Small intestine (tissue), 7 donors: ENCODE measurements at regions not wholly inside any gene's neighbourhood (a gene's known extent, or its start where the extent isn't known, plus 50 kb on each side); places are given as distances from the start of the nearest gene placed in this dataset.

Source experiments
- DNase-seq, 2 donors: peaks; one replicate each; pipeline versions ENCODE4 v3.0.0 to v3.0.0-alpha.2; 2013
- FAIRE-seq: peaks from 2 replicates; lab custom pipeline; 2012; peaks lifted over from hg19 to GRCh38; lab: Jason Lieb, UNC
- H3K27ac ChIP-seq, 3 donors: one replicate each; pipeline ENCODE4 v1.5.1; 2013; ENCODE audit warnings: low read length in 2 of 3, mild to moderate bottlenecking in 2 of 3, control low read depth in 1 of 3, inconsistent platforms in 1 of 3, low read depth in 1 of 3, moderate library complexity in 1 of 3
- H3K27me3 ChIP-seq, 3 donors: one replicate each; pipeline ENCODE4 v1.6.1; 2013; ENCODE audit warnings: low read length in 3 of 3, inconsistent platforms in 1 of 3; ENCODE audit not compliant: control insufficient read depth in 3 of 3, insufficient read depth in 3 of 3
- H3K36me3 ChIP-seq, 3 donors: one replicate each; pipeline ENCODE4 v1.6.1; 2013; ENCODE audit warnings: low read length in 3 of 3, inconsistent platforms in 1 of 3, low read depth in 1 of 3, mild to moderate bottlenecking in 1 of 3, moderate library complexity in 1 of 3; ENCODE audit not compliant: control insufficient read depth in 3 of 3, insufficient read depth in 2 of 3
- H3K4me1 ChIP-seq, 3 donors: one replicate each; pipeline ENCODE4 v1.6.1; 2013; ENCODE audit warnings: low read length in 2 of 3, inconsistent platforms in 1 of 3, low read depth in 1 of 3, mild to moderate bottlenecking in 1 of 3, moderate library complexity in 1 of 3; ENCODE audit not compliant: control insufficient read depth in 3 of 3, insufficient read depth in 2 of 3
- H3K4me3 ChIP-seq, 3 donors: one replicate each; pipeline ENCODE4 v1.5.1; 2013; ENCODE audit warnings: low read length in 3 of 3, control low read depth in 1 of 3, inconsistent platforms in 1 of 3, low read depth in 1 of 3, mild to moderate bottlenecking in 1 of 3, moderate library complexity in 1 of 3
- H3K9me3 ChIP-seq, 2 donors: one replicate each; pipeline ENCODE4 v1.6.1; 2013; ENCODE audit warnings: low read depth in 1 of 2, low read length in 1 of 2; ENCODE audit not compliant: control insufficient read depth in 2 of 2, insufficient read depth in 1 of 2
- WGBS, 3 donors: extraction: QIAGEN DNeasy Blood & Tissue Kit; methylation state at CpG; one replicate each; pipeline ENCODE4 v1.1.7; 2013; 5-methylcytosine and 5-hydroxymethylcytosine counted together
- donor health status: healthy with polysubstance abuse.
- donor health status: control.
- donor health status: control.
- donor health status: Bipolar disorder and iron deficiency.
- donor health status: healthy.

DNA sequence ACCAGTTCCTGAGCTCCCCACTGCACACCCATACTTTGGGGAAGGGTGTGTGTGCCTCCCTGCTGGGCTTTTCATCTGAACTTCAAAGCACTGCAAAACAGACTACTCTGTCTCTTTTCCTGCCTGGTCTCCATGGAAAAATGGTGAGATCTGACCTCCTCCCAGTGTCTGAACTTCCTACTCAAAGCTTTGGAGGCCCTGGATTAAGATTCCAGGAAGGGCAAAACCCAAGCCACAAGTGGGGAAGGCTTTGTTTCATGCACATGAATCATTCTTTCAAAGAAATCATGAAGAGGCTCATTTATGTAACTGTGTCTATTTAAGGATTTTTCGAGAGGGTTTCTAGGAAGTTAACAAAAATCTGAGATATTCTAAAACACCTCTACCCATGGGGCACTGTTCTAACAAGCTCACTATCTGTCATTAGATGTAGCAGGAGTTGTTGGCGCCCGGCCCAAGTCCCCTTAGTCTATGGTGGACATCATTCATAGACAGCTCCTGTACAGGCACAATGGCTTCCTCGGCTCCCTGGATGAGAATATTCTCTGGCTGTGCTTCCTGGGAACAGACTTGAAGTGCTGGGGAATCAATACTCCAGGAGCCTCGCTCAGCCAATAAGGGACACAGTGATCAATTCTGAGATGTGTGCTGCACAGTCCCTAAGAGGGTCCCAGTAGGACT is 224.0 kb downstream of the KTN1 start:
- DNase-seq = no peak
- no peaks in the 10 kb centered on the region for H3K27me3 ChIP-seq
- H3K36me3 ChIP-seq = no peaks in the 10 kb centered on the region
- peak overlapping the region; percentile 57 to 79 (median 58) for H3K27ac ChIP-seq
- WGBS, 3 donors = 87 to 93% (median 90%) methylated on average over 5 of the region's 5 CpGs
- H3K9me3 ChIP-seq = peaks cover 0 to 14% of the 10 kb centered on the region in 2 donors
- H3K4me3 ChIP-seq = no peak overlapping the region
- H3K4me1 ChIP-seq = peaks cover 15 to 65% (median 17%) of the 10 kb centered on the region in 3 donors
- FAIRE-seq = no peak

DNA sequence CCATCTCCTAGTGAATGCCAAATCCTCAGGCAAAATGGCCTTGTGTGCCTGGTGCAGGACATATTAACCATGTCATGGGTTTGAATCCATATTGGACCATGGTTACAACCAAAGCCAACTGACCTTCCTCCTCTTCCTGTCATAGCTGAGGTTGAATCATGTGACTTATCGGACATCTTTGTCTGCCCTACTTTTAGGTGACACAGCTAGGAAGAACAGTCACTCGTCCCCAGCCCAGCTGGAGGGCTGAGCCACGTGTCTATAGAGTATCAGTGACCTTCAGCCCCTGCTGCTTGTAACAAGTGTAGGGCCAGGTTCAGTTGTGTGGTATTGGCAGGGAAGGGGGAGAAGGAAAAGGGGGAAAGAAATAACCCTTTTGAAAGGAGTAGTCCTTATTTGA is 225.2 kb downstream of the KTN1 start:
- Histone ChIP-seq H3K27ac (peak overlapping the region; percentile 59 to 99 (median 68)), H3K9me3 (peaks cover 0 to 14% of the 10 kb centered on the region in 2 donors), H3K36me3 (no peaks in the 10 kb centered on the region), H3K4me3 (no peak overlapping the region), H3K4me1 (peaks cover 15 to 56% (median 17%) of the 10 kb centered on the region in 3 donors), H3K27me3 (no peaks in the 10 kb centered on the region)
- DNase-seq = peak; percentile 81 to 89
- WGBS, 3 donors = 16 to 53% (median 23%) methylated on average over 3 of the region's 3 CpGs
- FAIRE-seq = no peak

DNA sequence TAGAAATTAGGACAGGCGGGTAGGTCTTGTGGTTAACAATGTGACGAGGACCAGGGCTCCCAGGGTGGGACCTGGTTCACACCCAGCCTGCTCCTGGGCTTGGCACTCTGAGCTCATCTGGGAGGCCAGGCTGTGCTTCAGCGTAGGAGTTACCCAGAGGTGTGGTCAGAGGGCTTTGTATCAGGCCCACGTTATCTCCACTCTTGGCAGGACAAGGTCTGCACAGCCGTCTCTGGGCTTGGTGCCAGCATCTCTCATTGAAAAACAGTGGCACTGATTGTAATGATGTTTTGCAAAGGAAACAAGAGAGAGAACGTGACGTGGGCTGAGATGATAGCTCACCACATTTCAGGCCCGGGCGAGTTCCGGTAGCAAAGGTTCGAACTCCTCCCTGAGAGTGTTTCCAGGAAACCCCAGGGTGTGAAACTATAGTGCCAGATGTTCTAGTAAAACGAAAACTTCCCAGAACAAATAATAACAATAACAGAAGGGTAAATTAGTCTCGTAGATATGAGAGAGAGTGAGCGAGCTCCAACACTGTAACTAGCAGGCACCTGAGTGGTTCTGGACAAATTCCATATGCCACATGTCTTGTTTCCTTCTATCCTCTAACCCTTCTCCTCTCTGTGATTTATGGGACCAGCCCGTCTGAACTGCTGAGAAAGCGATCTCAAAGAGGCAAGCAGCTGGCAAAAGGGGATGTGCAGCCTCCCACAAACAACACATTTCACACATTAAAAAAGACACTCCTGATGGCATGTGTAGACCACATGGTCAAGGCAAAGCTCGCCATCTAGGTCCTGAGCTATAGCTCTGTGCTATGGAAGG is 227.3 kb downstream of the KTN1 start:
- peaks cover 15 to 56% (median 17%) of the 10 kb centered on the region in 3 donors for H3K4me1 ChIP-seq
- WGBS, 3 donors = 6 to 18% (median 17%) methylated on average over 17 of the region's 17 CpGs
- H3K9me3 ChIP-seq = peaks cover 0 to 10% of the 10 kb centered on the region in 2 donors
- H3K36me3 ChIP-seq = no peaks in the 10 kb centered on the region
- no peak overlapping the region for H3K4me3 ChIP-seq
- DNase-seq = peak; percentile 97 to 100
- H3K27ac ChIP-seq = peak overlapping the region; percentile 92 to 99 (median 99)
- peak; percentile 65 for FAIRE-seq
- no peaks in the 10 kb centered on the region for H3K27me3 ChIP-seq

DNA sequence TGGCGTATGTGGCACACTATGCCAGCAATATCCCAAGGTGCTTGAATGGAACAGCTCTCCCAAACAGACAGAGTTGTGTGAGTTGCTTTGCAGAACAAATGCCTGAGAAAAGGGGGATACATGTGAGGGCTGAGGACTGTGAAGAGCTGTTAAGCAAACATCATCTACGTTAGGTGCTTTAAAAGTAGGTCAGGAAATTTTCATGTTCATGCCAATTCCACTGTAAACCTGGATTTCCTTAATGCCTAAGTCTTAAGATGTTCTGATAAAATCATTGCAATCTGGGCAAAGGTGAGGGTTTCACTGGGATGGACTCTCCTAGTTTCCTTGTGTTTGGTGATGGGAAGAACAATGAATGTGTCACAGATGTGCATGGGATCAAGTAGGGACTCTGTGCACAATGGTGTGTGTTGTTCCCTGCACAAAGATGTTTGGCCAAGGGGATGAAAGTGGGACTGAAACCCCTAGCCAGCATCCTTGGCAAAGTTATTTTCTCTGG is 227.9 kb downstream of the KTN1 start:
- FAIRE-seq = no peak

DNA sequence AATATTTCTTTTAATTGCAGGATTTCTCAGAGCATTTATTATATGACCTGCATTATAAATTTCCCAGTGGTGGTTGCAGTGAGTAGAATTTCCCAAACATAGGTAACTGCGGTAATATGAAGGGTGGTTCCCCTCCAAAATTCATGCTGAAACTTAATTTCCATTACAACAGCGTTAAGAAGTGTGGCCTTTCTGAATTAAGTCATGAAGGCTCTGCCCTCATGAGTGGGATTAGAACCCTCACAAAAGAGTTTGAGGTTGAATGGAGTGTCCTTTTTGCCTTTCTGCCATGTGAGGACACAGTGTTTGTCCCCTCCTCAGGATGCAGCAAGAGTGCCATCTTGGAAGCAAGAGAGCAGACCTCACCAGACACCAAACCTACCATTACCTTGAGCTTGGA is 233.6 kb downstream of the KTN1 start:
- FAIRE-seq = no peak
- Histone ChIP-seq H3K9me3 (peaks cover 0 to 13% of the 10 kb centered on the region in 2 donors), H3K36me3 (no peaks in the 10 kb centered on the region), H3K4me3 (no peak overlapping the region), H3K4me1 (no peaks in the 10 kb centered on the region), H3K27me3 (no peaks in the 10 kb centered on the region), H3K27ac (no peak overlapping the region)
- no peak for DNase-seq
- 88 to 94% (median 89%) methylated on average over 2 of the region's 2 CpGs for WGBS, 3 donors

More for the DNA sequence above, 227.9 kb downstream of the KTN1 start:
- peak; percentile 75 to 92 for DNase-seq
- H3K4me1 ChIP-seq = peaks cover 12 to 54% (median 15%) of the 10 kb centered on the region in 3 donors
- peak overlapping the region; percentile 92 to 99 (median 95) for H3K27ac ChIP-seq
- no peak overlapping the region for H3K4me3 ChIP-seq
- H3K9me3 ChIP-seq = peaks cover 0 to 8% of the 10 kb centered on the region in 2 donors
- no peaks in the 10 kb centered on the region for H3K36me3 ChIP-seq
- WGBS, 3 donors = 21 to 50% (median 49%) methylated on average over 2 of the region's 2 CpGs
- no peaks in the 10 kb centered on the region for H3K27me3 ChIP-seq

DNA sequence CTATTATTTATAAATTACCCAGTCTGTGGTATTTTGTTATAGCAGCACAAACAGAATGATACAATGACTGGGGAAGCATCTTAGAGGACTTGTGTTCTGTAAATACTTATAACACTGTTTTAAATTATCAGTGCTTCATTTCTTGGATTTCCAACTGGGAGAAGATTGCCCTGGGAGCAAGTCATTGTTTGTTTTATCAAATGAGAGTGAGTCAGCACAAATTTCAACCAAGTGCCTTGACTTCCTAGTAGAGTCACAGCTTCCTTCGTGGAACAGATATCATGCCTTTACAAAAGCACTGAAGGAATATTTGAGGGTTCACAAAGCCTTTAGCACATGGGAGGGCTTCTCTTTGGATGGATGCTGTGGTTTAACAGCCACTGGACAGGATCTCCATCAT is 234.1 kb downstream of the KTN1 start:
- DNase-seq = no peak
- 47 to 75% (median 60%) methylated on average over 1 of the region's 1 CpG for WGBS, 3 donors
- Histone ChIP-seq H3K4me1 (no peaks in the 10 kb centered on the region), H3K36me3 (no peaks in the 10 kb centered on the region), H3K9me3 (peaks cover 0 to 17% of the 10 kb centered on the region in 2 donors), H3K27ac (no peak overlapping the region), H3K27me3 (no peaks in the 10 kb centered on the region), H3K4me3 (no peak overlapping the region)
- no peak for FAIRE-seq

DNA sequence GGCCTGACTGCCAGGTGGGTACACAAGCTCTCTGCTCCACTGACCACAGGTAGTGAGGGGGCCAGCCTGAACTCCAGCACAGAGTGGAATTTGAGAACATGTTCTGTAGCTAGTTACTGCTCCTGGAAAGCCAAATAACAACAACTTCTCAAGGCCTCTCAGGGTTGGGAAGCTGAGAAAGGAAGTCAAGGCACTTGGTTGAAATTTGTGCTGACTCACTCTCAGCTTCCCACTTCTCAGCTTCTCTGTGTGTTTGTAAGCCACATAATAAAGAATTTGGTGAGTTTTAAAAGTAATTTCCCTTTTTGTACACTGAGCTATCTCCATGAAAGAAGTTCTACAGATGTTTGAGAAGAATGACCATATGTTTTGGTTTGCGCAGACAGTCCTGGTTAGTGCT is 234.9 kb downstream of the KTN1 start:
- Histone ChIP-seq H3K27ac (no peak overlapping the region), H3K4me1 (peaks cover 0 to 2% (median 0%) of the 10 kb centered on the region in 3 donors), H3K4me3 (no peak overlapping the region), H3K27me3 (no peaks in the 10 kb centered on the region), H3K36me3 (no peaks in the 10 kb centered on the region), H3K9me3 (peaks cover 0 to 21% of the 10 kb centered on the region in 2 donors)
- DNase-seq (no peak), FAIRE-seq (no peak)
- 93 to 96% (median 96%) methylated on average over 1 of the region's 1 CpG for WGBS, 3 donors

DNA sequence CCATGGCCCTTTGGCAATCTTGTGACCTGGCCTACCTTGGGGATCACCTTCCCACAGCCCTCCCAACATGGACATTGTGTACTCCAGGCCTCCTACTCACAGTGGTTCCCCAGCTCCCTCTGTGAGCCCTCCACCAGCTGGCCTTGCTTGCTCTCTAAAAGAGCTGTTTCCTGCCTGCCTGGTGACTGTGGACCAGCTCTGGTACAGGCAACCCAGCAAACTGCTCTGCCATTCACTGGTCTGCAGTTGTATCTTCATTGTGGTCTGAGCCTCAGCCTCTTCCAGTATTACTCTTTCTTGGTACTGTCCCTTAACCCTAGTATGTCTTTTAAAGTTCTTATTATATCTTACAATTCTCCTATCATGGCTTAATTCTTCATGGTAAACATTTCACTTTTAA is 236.2 kb downstream of the KTN1 start:
- FAIRE-seq (no peak), DNase-seq (no peak)
- Histone ChIP-seq H3K27me3 (no peaks in the 10 kb centered on the region), H3K9me3 (peaks cover 0 to 32% of the 10 kb centered on the region in 2 donors), H3K4me3 (no peak overlapping the region), H3K27ac (no peak overlapping the region), H3K36me3 (no peaks in the 10 kb centered on the region), H3K4me1 (peaks cover 0 to 2% (median 0%) of the 10 kb centered on the region in 3 donors)
